ENCODE measurements at regions not wholly inside any gene's neighbourhood (a gene's known extent, or its start where the extent isn't known, plus 50 kb on each side); places are given as distances from the start of the nearest gene placed in this dataset.

DNA sequence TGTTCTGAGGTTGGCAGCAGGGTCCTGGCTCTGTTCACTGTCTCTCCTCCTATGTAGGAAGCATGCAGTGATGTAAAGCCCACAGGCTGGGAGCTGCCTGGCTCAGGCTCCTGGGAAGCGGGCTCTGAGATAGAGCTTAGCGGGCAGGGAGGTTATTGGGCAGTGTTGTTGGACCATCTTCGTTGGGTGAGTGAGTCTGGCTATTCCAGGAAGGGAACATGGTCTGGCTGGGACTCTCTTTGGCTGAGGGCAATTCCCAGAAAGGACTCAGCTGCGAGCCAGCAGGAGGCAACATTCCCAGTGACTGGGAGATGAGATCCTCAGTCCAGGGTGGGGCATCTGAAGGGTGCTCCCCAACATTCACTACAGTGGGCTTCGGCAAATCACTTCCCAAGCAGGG lies 96.2 kb downstream of the CCDC185 start:
- Histone ChIP-seq H3K4me1 (ENCODE audit: control insufficient read depth, insufficient read depth, low read length, poor library complexity, severe bottlenecking) (no peaks in the 10 kb centered on the region), H3K27ac (ENCODE audit: insufficient read depth, low read length, poor library complexity, severe bottlenecking) (no peak overlapping the region), H3K9me3 (ENCODE audit: control insufficient read depth in 2 of 2, low read length in 2 of 2) (no peaks in the 10 kb centered on the region), H3K27me3 (ENCODE audit: control insufficient read depth, insufficient read depth, low read length) (no peaks in the 10 kb centered on the region), H3K36me3 (ENCODE audit: control insufficient read depth, insufficient read depth, low read length) (no peaks in the 10 kb centered on the region), H3K4me3 (ENCODE audit: low read depth, low read length) (no peak overlapping the region)
- Mint-ChIP-seq H3K4me3 (no peak overlapping the region), H3K9me3 (no peaks in the 10 kb centered on the region), H3K27ac (peak overlapping the region in 1 of 3 donors; percentile 9), H3K4me1 (no peaks in the 10 kb centered on the region), H3K36me3 (no peaks in the 10 kb centered on the region), H3K27me3 (peaks cover 16% of the 10 kb centered on the region)
- DNase-seq = no peak
- ATAC-seq (ENCODE audit: low read depth in 2 of 2) = no peak

- Mint-ChIP-seq H3K9me3 (no peaks in the 10 kb centered on the region), H3K4me1 (no peaks in the 10 kb centered on the region), H3K4me3 (no peak overlapping the region), H3K27ac (no peak overlapping the region), H3K36me3 (no peaks in the 10 kb centered on the region), H3K27me3 (peaks cover 16% of the 10 kb centered on the region)
- no peaks in the 10 kb centered on the region for H3K9me3 ChIP-seq (ENCODE audit: control insufficient read depth in 2 of 2, low read length in 2 of 2)
- no peaks in the 10 kb centered on the region for H3K27me3 ChIP-seq (ENCODE audit: control insufficient read depth, insufficient read depth, low read length)
- no peak overlapping the region for H3K27ac ChIP-seq (ENCODE audit: insufficient read depth, low read length, poor library complexity, severe bottlenecking)
- DNase-seq (no peak), ATAC-seq (ENCODE audit: low read depth in 2 of 2) (no peak)
- no peaks in the 10 kb centered on the region for H3K4me1 ChIP-seq (ENCODE audit: control insufficient read depth, insufficient read depth, low read length, poor library complexity, severe bottlenecking)
- H3K36me3 ChIP-seq (ENCODE audit: control insufficient read depth, insufficient read depth, low read length) = no peaks in the 10 kb centered on the region
- H3K4me3 ChIP-seq (ENCODE audit: low read depth, low read length) = no peak overlapping the region
Measured at GRCh38 chr1:223490256-223490655, 97.0 kb downstream of the CCDC185 start.
